ENCODE measurements at regions not wholly inside any gene's neighbourhood (a gene's known extent, or its start where the extent isn't known, plus 50 kb on each side); places are given as distances from the start of the nearest gene placed in this dataset.

- TF ChIP-seq, protein P1, sequence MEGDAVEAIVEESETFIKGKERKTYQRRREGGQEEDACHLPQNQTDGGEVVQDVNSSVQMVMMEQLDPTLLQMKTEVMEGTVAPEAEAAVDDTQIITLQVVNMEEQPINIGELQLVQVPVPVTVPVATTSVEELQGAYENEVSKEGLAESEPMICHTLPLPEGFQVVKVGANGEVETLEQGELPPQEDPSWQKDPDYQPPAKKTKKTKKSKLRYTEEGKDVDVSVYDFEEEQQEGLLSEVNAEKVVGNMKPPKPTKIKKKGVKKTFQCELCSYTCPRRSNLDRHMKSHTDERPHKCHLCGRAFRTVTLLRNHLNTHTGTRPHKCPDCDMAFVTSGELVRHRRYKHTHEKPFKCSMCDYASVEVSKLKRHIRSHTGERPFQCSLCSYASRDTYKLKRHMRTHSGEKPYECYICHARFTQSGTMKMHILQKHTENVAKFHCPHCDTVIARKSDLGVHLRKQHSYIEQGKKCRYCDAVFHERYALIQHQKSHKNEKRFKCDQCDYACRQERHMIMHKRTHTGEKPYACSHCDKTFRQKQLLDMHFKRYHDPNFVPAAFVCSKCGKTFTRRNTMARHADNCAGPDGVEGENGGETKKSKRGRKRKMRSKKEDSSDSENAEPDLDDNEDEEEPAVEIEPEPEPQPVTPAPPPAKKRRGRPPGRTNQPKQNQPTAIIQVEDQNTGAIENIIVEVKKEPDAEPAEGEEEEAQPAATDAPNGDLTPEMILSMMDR (IDR thresholded peaks at IDR 0.05): no peak
- TF ChIP-seq POLR2A (IDR thresholded peaks at IDR 0.05): no peak
These were observed 399.4 kb upstream of the CELF4 start for GRCh38 chr18:37964885-37965571.
